AG04449 (cell line): ENCODE measurements at regions not wholly inside any gene's neighbourhood (a gene's known extent, or its start where the extent isn't known, plus 50 kb on each side); places are given as distances from the start of the nearest gene placed in this dataset.

Experiments used
- CTCF ChIA-PET: fragments of 350-600 bp; formaldehyde crosslinking; extraction: SDS; loops from one replicate; lab custom pipeline; 2021; ENCODE audit warnings: antibody characterized with exemption; lab: Yijun Ruan, JAX
- POLR2A ChIA-PET: fragments of 400-600, 350-600 bp; formaldehyde crosslinking; extraction: SDS; loops from one replicate; lab custom pipeline; 2020; ENCODE audit warnings: antibody characterized with exemption, inconsistent platforms; lab: Yijun Ruan, JAX
- DNase-seq: peaks from one replicate; pipeline ENCODE4 v3.0.0-alpha.2; 2010; ENCODE audit warnings: low read depth, low spot score
- H3K4me3 ChIP-seq: 2 replicates; pipeline ENCODE4 v1.5.1; 2011; ENCODE audit warnings: low read depth, mild to moderate bottlenecking, control low read depth, low read length
- TF ChIP-seq, protein P1 (sequence below): IDR thresholded peaks from one replicate; pipeline ENCODE4 v1.5.1; 2011; ENCODE audit warnings: mild to moderate bottlenecking, moderate library complexity, low read length, control low read depth, inconsistent platforms; ENCODE audit not compliant: insufficient read depth; ENCODE audit errors: missing control alignments

DNA sequence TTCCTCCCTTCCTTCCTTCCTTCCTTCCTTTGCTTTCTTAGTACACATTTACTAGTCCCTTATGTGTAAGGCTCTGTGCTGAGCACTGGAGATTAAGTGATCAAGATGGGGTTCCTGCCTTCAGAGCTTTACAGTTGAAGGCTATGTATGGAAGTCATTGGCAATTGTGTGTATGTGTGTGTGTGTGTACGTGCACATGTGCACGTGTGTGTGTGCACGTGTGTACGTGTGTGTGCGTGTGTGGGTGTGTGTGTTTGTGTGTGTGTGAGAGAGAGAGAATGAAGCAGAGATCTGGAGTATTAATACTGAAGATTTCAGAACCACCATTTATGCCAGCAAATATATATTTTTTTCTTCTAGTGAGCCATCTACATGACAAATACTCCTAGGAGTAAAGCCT, 184.9 kb upstream of the NFIB start:
- ChIA-PET CTCF (no interaction called here), POLR2A (no interaction called here)

DNA sequence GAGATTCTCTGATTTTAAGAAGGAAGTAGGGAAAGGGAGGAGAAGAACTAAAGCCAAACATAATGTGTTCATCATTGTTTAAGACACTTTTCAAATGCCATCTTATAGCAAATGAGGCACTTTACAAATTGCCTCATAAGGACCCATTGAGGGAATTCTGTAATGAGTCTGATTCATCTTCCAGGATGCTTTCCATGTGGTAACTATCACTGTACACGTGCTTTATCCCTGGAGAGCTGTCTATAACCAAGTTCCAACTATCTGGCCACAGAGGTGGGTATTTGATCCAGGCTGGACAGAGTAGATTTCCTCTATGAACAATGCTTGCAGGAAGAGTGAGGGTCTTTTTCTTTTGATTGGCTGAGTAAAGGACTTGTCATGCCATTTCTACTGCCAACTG, 183.5 kb upstream of the NFIB start:
- H3K4me3 ChIP-seq = no peak overlapping the region
- ChIA-PET CTCF (no interaction called here), POLR2A (no interaction called here)
- no peak for DNase-seq
- TF ChIP-seq, protein P1, sequence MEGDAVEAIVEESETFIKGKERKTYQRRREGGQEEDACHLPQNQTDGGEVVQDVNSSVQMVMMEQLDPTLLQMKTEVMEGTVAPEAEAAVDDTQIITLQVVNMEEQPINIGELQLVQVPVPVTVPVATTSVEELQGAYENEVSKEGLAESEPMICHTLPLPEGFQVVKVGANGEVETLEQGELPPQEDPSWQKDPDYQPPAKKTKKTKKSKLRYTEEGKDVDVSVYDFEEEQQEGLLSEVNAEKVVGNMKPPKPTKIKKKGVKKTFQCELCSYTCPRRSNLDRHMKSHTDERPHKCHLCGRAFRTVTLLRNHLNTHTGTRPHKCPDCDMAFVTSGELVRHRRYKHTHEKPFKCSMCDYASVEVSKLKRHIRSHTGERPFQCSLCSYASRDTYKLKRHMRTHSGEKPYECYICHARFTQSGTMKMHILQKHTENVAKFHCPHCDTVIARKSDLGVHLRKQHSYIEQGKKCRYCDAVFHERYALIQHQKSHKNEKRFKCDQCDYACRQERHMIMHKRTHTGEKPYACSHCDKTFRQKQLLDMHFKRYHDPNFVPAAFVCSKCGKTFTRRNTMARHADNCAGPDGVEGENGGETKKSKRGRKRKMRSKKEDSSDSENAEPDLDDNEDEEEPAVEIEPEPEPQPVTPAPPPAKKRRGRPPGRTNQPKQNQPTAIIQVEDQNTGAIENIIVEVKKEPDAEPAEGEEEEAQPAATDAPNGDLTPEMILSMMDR = no peak

More for the DNA sequence above, 184.9 kb upstream of the NFIB start:
- TF ChIP-seq, protein P1 = no peak
- DNase-seq = no peak
- no peak overlapping the region for H3K4me3 ChIP-seq

GRCh38 chr9:14488421-14489190, 174.7 kb upstream of the NFIB start:
- TF ChIP-seq, protein P1 = no peak
- no peak for DNase-seq
- ChIA-PET POLR2A (no interaction called here), CTCF (no interaction called here)
- H3K4me3 ChIP-seq = no peak overlapping the region

DNA sequence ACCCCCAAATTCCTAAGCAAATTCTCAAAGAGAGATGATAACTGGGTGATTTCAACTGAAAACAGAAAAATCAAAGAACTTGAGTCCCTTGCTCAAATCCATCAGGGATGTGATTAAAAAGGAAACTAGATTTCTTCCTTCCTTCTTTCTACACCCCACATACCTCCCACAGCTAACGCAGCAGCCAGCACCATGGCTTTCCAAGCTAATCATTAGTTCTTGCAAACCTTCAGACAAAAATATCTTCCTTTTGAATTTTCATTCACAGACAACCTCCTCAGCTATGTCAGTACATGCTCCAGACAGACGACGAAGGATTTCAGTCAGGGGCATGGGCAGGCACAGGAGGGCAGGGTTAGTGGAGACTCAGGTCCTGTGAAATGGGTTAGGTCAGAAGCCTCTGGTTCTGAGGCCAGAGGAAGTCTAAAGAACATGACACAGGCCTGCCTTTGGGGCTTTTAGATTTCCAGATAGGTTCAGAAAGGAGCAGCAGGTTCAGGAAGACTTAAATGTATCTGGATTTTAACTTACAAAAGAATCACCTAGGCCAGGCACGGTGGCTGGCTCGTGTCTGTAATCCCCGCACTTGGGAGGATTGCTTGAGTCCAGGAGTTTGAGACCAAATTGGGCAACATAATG, 173.7 kb upstream of the NFIB start:
- POLR2A ChIA-PET = no interaction called here
- TF ChIP-seq, protein P1 = no peak
- no peak for DNase-seq
- CTCF ChIA-PET = no interaction called here
- no peak overlapping the region for H3K4me3 ChIP-seq

DNA sequence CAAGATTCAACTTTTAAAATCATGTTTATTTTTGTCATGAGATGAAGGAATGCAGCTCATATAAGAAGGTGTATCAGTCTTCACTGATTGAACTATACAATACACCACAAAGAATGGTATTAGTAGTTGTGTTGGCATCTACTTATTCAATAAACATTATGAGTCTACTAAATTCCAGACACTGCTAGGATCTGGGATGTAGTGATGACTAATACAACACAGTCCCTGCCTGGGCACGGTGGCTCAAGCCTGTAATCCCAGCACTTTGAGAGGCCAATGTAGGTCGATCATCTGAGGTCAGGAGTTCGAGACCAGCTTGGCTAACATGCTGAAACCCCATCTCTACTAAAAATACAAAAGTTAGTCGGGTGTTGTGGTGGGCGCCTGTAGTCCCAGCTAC, 171.4 kb upstream of the NFIB start:
- POLR2A ChIA-PET = no interaction called here

GRCh38 chr9:14482856-14483255, 168.9 kb upstream of the NFIB start:
- TF ChIP-seq, protein P1 = no peak
- POLR2A ChIA-PET = no interaction called here
- CTCF ChIA-PET = no interaction called here
- DNase-seq = no peak
- H3K4me3 ChIP-seq = no peak overlapping the region

More for the DNA sequence above, 171.4 kb upstream of the NFIB start:
- CTCF ChIA-PET = interaction anchor here (1.5 kb wide), 1 partner anchor 167 kb away, joined by 3 read pairs; no protein-coding TSS in a partner anchor
- TF ChIP-seq, protein P1 = no peak
- H3K4me3 ChIP-seq = no peak overlapping the region
- DNase-seq = no peak
